ENCODE measurements at regions not wholly inside any gene's neighbourhood (a gene's known extent, or its start where the extent isn't known, plus 50 kb on each side); places are given as distances from the start of the nearest gene placed in this dataset.

GRCh38 chr15:99907698-99908097, 174.5 kb upstream of the LYSMD4 start:
- TF ChIP-seq CTCF (conservative IDR thresholded peaks at IDR 0.05; ENCODE audit: low read length) (no peak), EZH2phosphoT487 (IDR thresholded peaks at IDR 0.05; ENCODE audit: borderline replicate concordance, low read depth, low read length) (no peak)

All from OCI-LY7 (cell line).